Caco-2 (cell line): ENCODE measurements at regions not wholly inside any gene's neighbourhood (a gene's known extent, or its start where the extent isn't known, plus 50 kb on each side); places are given as distances from the start of the nearest gene placed in this dataset.
"Not testable (repeated sequence)": the region's sequence is repeated elsewhere in the genome, so short reads cannot be mapped to it uniquely, and the experiment has no call there.

Source experiments
- BruUV-seq: library from RNA; stranded (reverse); fragments of 400-500 nt; replicated peaks from 2 replicates; lab custom pipeline; 2021; lab: Mats Ljungman, UMichigan
- CTCF ChIA-PET: fragments of 300-600 bp; sonication (Branson Sonifier 250); formaldehyde crosslinking; loops from one replicate; lab custom pipeline; 2022; ENCODE audit warnings: antibody characterized with exemption; lab: Charles Lee
- POLR2A ChIA-PET: fragments of 300-600 bp; sonication (Branson Sonifier 250); formaldehyde crosslinking; loops from one replicate; lab custom pipeline; 2022; ENCODE audit warnings: antibody characterized with exemption; lab: Charles Lee
- DNase-seq, 2 experiments: peaks; one replicate each; pipeline versions ENCODE4 v3.0.0 to v3.0.0-alpha.2; 2020 to 2022
- H3K27me3 ChIP-seq: replicated peaks from 2 replicates; pipeline ENCODE4 v1.6.0; 2011; ENCODE audit warnings: low read length; ENCODE audit not compliant: control insufficient read depth, insufficient read depth
- H3K36me3 ChIP-seq: 2 replicates; pipeline ENCODE4 v1.5.1; 2011; ENCODE audit warnings: low read length; ENCODE audit not compliant: control insufficient read depth, insufficient read depth
- H3K4me1 ChIP-seq: fragments of 250-450 bp; sonication (Bioruptor Pico); 2 replicates; pipeline ENCODE4 v1.5.1; 2020; ENCODE audit warnings: mild to moderate bottlenecking
- H3K4me3 ChIP-seq: 2 replicates; pipeline ENCODE4 v1.5.1; 2011; ENCODE audit warnings: low read depth, mild to moderate bottlenecking, control low read depth, low read length
- H3K9me3 ChIP-seq: fragments of 250-450 bp; sonication (Bioruptor Pico); 2 replicates; pipeline ENCODE4 v1.5.1; 2020; ENCODE audit warnings: mild to moderate bottlenecking, moderate library complexity
- H3K27ac Mint-ChIP-seq: one replicate; pipeline ENCODE4 v1.8.0; 2022; ENCODE audit warnings: mixed read lengths; ENCODE audit not compliant: unreplicated experiment
- H3K27me3 Mint-ChIP-seq: one replicate; pipeline ENCODE4 v1.8.0; 2022; ENCODE audit warnings: mixed read lengths; ENCODE audit not compliant: insufficient read depth, unreplicated experiment
- H3K36me3 Mint-ChIP-seq: one replicate; pipeline ENCODE4 v1.8.0; 2022; ENCODE audit warnings: mild to moderate bottlenecking, mixed read lengths; ENCODE audit not compliant: insufficient read depth, unreplicated experiment
- H3K4me1 Mint-ChIP-seq: one replicate; pipeline ENCODE4 v1.8.0; 2022; ENCODE audit warnings: low read depth, mixed read lengths; ENCODE audit not compliant: unreplicated experiment
- H3K4me3 Mint-ChIP-seq: one replicate; pipeline ENCODE4 v1.8.0; 2022; ENCODE audit warnings: mild to moderate bottlenecking, moderate library complexity, mixed read lengths; ENCODE audit not compliant: unreplicated experiment
- H3K9me3 Mint-ChIP-seq: one replicate; pipeline ENCODE4 v1.8.0; 2022; ENCODE audit warnings: mixed read lengths; ENCODE audit not compliant: unreplicated experiment
- intact Hi-C: fragments of 100-400 bp; cut with micrococcal nuclease; formaldehyde crosslinking; loops from one replicate; pipeline ENCODE4 v1.10.0; 2022; ENCODE audit not compliant: unreplicated experiment
- TF ChIP-seq, protein P1 (sequence below), 2 experiments: fragments of 200-600 bp in 1 of 2; IDR thresholded peaks; 1 replicate in 1 of 2; 2 replicates in 1 of 2; pipeline versions ENCODE4 v1.5.1 to v1.8.0; 2011 to 2022; ENCODE audit warnings: antibody characterized with exemption in 1 of 2, control low read depth in 1 of 2, inconsistent platforms in 1 of 2, low read depth in 1 of 2, low read length in 1 of 2, mild to moderate bottlenecking in 1 of 2, moderate library complexity in 1 of 2; ENCODE audit not compliant: insufficient read depth in 1 of 2, severe bottlenecking in 1 of 2, unreplicated experiment in 1 of 2

DNA sequence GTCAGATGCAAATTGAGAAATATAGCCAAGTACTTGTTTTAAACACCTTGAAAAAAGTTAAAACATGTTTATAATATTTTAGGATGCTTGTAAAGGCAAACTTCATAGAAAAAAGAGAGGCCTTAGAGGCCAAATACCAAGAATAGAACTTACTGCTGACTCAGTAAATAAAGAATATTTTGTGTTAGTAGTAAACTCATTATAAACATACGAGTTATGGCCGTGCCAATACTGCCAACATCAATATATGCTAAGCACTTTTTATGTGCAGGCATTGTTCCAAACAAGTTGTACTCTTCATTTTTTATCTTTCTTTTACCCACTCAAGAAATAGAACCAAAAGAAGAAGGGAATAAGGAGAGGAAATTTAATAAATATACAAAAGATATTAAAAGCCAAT lies 705.9 kb upstream of the NCAM2 start:
- H3K9me3 Mint-ChIP-seq, result no peaks in the 10 kb centered on the region
- no peaks in the 10 kb centered on the region for H3K36me3 Mint-ChIP-seq
- H3K27ac Mint-ChIP-seq, result no peak overlapping the region
- no TSS peak for BruUV-seq
- H3K27me3 Mint-ChIP-seq, result no peaks in the 10 kb centered on the region
- H3K4me1 Mint-ChIP-seq, result no peaks in the 10 kb centered on the region
- H3K4me3 Mint-ChIP-seq, result no peak overlapping the region
- H3K27me3 ChIP-seq, result no peaks in the 10 kb centered on the region
- TF ChIP-seq, protein P1, sequence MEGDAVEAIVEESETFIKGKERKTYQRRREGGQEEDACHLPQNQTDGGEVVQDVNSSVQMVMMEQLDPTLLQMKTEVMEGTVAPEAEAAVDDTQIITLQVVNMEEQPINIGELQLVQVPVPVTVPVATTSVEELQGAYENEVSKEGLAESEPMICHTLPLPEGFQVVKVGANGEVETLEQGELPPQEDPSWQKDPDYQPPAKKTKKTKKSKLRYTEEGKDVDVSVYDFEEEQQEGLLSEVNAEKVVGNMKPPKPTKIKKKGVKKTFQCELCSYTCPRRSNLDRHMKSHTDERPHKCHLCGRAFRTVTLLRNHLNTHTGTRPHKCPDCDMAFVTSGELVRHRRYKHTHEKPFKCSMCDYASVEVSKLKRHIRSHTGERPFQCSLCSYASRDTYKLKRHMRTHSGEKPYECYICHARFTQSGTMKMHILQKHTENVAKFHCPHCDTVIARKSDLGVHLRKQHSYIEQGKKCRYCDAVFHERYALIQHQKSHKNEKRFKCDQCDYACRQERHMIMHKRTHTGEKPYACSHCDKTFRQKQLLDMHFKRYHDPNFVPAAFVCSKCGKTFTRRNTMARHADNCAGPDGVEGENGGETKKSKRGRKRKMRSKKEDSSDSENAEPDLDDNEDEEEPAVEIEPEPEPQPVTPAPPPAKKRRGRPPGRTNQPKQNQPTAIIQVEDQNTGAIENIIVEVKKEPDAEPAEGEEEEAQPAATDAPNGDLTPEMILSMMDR (IDR thresholded peaks at IDR 0.05; ENCODE audit: insufficient read depth in 1 of 2, low read depth in 1 of 2, low read length in 1 of 2, severe bottlenecking in 1 of 2, unreplicated experiment in 1 of 2), result no peak
- no peak overlapping the region for H3K4me3 ChIP-seq
- no peaks in the 10 kb centered on the region; the same call in 1 of the 2 replicates for H3K9me3 ChIP-seq
- DNase-seq, result no peak
- no peaks in the 10 kb centered on the region for H3K4me1 ChIP-seq
- CTCF ChIA-PET, result no interaction called here
- no peaks in the 10 kb centered on the region for H3K36me3 ChIP-seq
- intact Hi-C loops, result no loop called here
- POLR2A ChIA-PET, result no interaction called here

DNA sequence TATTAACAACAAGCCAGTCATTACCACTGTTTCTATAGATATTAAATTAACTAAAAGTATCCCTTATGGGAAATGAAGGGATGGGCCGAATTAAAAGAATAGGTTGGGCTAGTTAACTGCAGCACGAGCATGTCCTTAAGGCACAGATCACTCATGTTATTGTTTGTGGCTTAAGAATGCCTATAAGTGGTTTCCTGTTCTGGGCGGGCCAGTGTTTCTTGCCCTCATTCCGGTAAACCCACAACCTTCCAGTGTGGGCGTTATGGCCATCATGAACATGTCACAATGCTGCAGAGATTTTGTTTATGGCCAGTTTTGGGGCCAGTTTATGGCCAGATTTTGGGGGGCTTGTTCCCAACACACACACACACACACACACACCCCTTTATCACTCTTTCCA lies 705.4 kb upstream of the NCAM2 start:
- H3K4me1 Mint-ChIP-seq, H3K27me3 ChIP-seq, H3K9me3 ChIP-seq, H3K36me3 Mint-ChIP-seq, BruUV-seq, H3K9me3 Mint-ChIP-seq, DNase-seq, CTCF ChIA-PET, H3K36me3 ChIP-seq, H3K4me1 ChIP-seq, H3K4me3 Mint-ChIP-seq, H3K4me3 ChIP-seq, intact Hi-C loops, POLR2A ChIA-PET, H3K27ac Mint-ChIP-seq, H3K27me3 Mint-ChIP-seq: not testable (repeated sequence)

DNA sequence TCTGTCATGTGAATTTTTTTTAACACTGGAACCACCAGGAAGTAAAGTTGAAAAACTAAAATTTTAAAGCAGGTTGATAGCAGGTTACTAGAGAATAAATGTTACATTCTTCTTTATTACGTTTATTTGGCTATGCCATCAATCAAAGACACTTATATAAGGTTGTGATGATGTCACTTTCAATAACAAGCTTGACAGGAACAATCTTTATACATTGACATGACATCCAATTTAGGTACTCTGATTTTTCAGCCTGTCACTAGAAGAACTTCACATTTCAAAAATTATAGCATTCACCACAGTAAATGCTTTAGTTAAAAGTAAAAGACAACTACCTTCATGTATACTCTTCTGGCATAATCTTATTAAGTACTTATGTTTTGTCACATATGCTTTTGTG lies 696.8 kb upstream of the NCAM2 start:
- Histone ChIP-seq H3K27me3 (no peaks in the 10 kb centered on the region), H3K36me3 (no peaks in the 10 kb centered on the region), H3K4me3 (no peak overlapping the region), H3K9me3 (no peaks in the 10 kb centered on the region; the same call in 1 of the 2 replicates), H3K4me1 (no peaks in the 10 kb centered on the region)
- H3K4me3 Mint-ChIP-seq, result no peak overlapping the region
- CTCF ChIA-PET, result no interaction called here
- no peaks in the 10 kb centered on the region for H3K36me3 Mint-ChIP-seq
- POLR2A ChIA-PET, result no interaction called here
- intact Hi-C loops, result no loop called here
- TF ChIP-seq, protein P1 (IDR thresholded peaks at IDR 0.05; ENCODE audit: insufficient read depth in 1 of 2, low read depth in 1 of 2, low read length in 1 of 2, severe bottlenecking in 1 of 2, unreplicated experiment in 1 of 2), result no peak
- BruUV-seq, result no TSS peak
- DNase-seq, result no peak
- H3K4me1 Mint-ChIP-seq, result no peaks in the 10 kb centered on the region
- H3K27me3 Mint-ChIP-seq, result no peaks in the 10 kb centered on the region
- H3K9me3 Mint-ChIP-seq, result no peaks in the 10 kb centered on the region
- no peak overlapping the region for H3K27ac Mint-ChIP-seq

DNA sequence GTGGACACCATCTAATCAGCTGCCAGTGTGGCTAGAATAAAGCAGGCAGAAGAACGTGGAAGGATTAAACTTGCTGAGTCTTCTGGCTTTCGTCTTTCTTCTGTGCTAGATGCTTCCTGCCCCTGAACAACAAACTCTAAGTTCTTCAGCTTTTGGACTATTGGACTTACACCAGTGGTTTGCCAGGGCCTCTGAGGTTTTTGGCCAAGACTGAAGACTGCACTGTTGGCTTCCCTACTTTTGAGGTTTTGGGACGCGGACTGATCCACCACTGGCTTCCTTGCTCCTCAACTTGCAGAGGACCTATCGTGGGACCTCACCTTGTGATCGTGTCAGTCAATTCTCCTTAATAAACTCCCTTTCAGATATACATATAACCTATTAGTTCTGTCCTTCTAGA lies 696.1 kb upstream of the NCAM2 start:
- Mint-ChIP-seq H3K9me3 (no peaks in the 10 kb centered on the region), H3K4me3 (no peak overlapping the region), H3K4me1 (no peaks in the 10 kb centered on the region), H3K36me3 (no peaks in the 10 kb centered on the region), H3K27me3 (no peaks in the 10 kb centered on the region), H3K27ac (no peak overlapping the region)
- BruUV-seq, result no TSS peak
- ChIA-PET CTCF (no interaction called here), POLR2A (no interaction called here)
- no peak for DNase-seq
- no peaks in the 10 kb centered on the region for H3K27me3 ChIP-seq
- no peaks in the 10 kb centered on the region for H3K36me3 ChIP-seq
- H3K4me3 ChIP-seq, result no peak overlapping the region
- no peaks in the 10 kb centered on the region for H3K4me1 ChIP-seq
- H3K9me3 ChIP-seq, result no peaks in the 10 kb centered on the region; the same call in 1 of the 2 replicates
- intact Hi-C loops, result no loop called here
- TF ChIP-seq, protein P1 (IDR thresholded peaks at IDR 0.05; ENCODE audit: insufficient read depth in 1 of 2, low read depth in 1 of 2, low read length in 1 of 2, severe bottlenecking in 1 of 2, unreplicated experiment in 1 of 2), result no peak
